Peyer's patch (tissue), 4 donors: ENCODE measurements at regions not wholly inside any gene's neighbourhood (a gene's known extent, or its start where the extent isn't known, plus 50 kb on each side); places are given as distances from the start of the nearest gene placed in this dataset.

Experiments used
- DNase-seq, 3 donors: peaks; one replicate each; pipeline ENCODE4 v3.0.0-alpha.2; 2017 to 2019
- H3K27ac ChIP-seq, 4 donors: fragments of 200-600 bp; sonication (generic); one replicate each; pipeline ENCODE4 v1.5.1; 2016 to 2019
- H3K27me3 ChIP-seq, 2 donors: fragments of 200-600 bp; sonication (generic); one replicate each; pipeline ENCODE4 v1.5.1; 2019
- H3K36me3 ChIP-seq, 3 donors: fragments of 200-600 bp; sonication (generic); one replicate each; pipeline ENCODE4 v1.5.1; 2016 to 2019
- H3K4me1 ChIP-seq, 4 donors: fragments of 200-600 bp; sonication (generic); one replicate each; pipeline ENCODE4 v1.5.1; 2016 to 2019
- H3K4me3 ChIP-seq, 4 donors: fragments of 200-600 bp; sonication (generic); 1 replicate in 3 of 4; 2 replicates in 1 of 4; pipeline ENCODE4 v1.5.1; 2016 to 2019; ENCODE audit warnings: mild to moderate bottlenecking in 1 of 4
- H3K9me3 ChIP-seq, 4 donors: fragments of 200-600 bp; sonication (generic); one replicate each; pipeline ENCODE4 v1.5.1; 2016 to 2019; ENCODE audit warnings: mild to moderate bottlenecking in 1 of 4
- POLR2A ChIP-seq, 2 donors: fragments of 450-650 bp; IDR thresholded peaks; one replicate each; pipeline ENCODE4 v1.5.1; 2017; ENCODE audit warnings: antibody characterized with exemption in 2 of 2, mild to moderate bottlenecking in 2 of 2, moderate library complexity in 2 of 2
- TF ChIP-seq, protein P1 (sequence below), 6 experiments: fragments of 450-650 bp in 4 of 6; fragments of 200-600 bp in 2 of 6; sonication (generic) in 1 of 6; IDR thresholded peaks; one replicate each; pipeline ENCODE4 v1.5.1; 2017 to 2019; ENCODE audit warnings: antibody characterized with exemption in 6 of 6, mild to moderate bottlenecking in 3 of 6, moderate library complexity in 1 of 6

DNA sequence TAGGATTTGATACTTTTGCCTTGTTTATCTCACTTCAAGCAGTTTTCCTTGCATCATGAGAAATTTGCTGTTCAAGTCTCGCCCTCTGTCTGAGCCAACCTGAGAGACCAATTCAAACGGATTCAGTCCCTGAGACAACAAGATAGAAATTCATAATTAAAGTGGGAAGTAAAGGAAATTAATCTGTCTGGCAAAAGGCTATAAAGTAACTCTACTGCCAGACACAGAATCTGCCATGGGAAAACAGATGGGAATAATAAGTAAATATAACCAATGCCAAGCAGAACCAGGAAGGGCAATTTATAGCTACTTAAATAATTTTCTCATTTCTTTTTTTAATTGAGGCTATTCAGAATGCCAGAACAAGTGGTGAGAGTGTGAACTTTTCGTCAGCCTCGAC is 239.6 kb downstream of the TFAP2C start:
- Histone ChIP-seq H3K9me3 (no peaks in the 10 kb centered on the region), H3K4me1 (no peaks in the 10 kb centered on the region), H3K36me3 (no peaks in the 10 kb centered on the region), H3K27ac (no peak overlapping the region), H3K27me3 (no peaks in the 10 kb centered on the region), H3K4me3 (no peak overlapping the region)
- TF ChIP-seq, protein P1, sequence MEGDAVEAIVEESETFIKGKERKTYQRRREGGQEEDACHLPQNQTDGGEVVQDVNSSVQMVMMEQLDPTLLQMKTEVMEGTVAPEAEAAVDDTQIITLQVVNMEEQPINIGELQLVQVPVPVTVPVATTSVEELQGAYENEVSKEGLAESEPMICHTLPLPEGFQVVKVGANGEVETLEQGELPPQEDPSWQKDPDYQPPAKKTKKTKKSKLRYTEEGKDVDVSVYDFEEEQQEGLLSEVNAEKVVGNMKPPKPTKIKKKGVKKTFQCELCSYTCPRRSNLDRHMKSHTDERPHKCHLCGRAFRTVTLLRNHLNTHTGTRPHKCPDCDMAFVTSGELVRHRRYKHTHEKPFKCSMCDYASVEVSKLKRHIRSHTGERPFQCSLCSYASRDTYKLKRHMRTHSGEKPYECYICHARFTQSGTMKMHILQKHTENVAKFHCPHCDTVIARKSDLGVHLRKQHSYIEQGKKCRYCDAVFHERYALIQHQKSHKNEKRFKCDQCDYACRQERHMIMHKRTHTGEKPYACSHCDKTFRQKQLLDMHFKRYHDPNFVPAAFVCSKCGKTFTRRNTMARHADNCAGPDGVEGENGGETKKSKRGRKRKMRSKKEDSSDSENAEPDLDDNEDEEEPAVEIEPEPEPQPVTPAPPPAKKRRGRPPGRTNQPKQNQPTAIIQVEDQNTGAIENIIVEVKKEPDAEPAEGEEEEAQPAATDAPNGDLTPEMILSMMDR (IDR thresholded peaks at IDR 0.05) = no peak
- TF ChIP-seq POLR2A (IDR thresholded peaks at IDR 0.05) = no peak
- DNase-seq = no peak

DNA sequence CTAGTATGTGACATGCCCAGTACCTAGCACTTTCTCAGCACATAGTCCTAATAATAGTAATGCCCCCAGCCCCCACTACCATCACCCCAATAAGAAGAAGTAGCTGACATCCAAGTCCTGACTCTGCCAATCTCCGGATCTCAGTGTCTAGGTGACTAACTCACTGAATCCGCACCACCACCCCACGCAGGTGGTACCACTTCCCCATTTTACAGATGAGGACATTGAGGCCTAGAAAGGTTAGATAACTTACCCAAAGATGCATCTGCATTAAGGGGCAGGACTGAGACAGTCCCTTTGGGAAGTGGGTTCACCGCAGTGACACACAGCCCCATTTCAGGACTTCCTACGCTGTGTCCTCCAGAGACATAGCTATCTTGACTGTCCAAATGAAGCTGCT is 241.2 kb downstream of the TFAP2C start:
- DNase-seq = no peak
- no peaks in the 10 kb centered on the region for H3K36me3 ChIP-seq
- H3K4me1 ChIP-seq = no peaks in the 10 kb centered on the region
- H3K4me3 ChIP-seq = no peak overlapping the region
- H3K9me3 ChIP-seq = no peaks in the 10 kb centered on the region
- H3K27me3 ChIP-seq = no peaks in the 10 kb centered on the region
- H3K27ac ChIP-seq = no peak overlapping the region
- TF ChIP-seq POLR2A (IDR thresholded peaks at IDR 0.05) = no peak
- TF ChIP-seq, protein P1 (IDR thresholded peaks at IDR 0.05) = no peak

DNA sequence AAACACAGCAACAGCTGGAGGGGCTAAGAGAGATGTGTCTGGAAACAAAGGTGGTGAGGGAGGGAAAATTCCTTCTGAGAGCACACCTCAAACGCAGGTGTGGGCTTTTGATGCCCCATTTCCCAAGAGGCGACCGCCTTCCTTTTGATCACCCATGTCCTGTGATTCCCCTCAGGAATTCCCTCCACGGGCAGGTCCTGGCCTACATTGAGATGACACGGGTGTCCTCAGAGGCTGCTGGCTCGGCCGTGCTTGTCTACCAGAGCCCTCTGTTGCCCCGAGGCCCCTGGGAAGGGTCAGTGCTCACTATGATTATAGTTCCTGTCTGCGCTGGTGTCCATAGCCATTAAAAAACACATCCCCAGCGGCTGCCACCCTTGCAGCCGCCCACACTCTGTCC is 242.6 kb downstream of the TFAP2C start:
- DNase-seq = no peak
- Histone ChIP-seq H3K27me3 (no peaks in the 10 kb centered on the region), H3K27ac (no peak overlapping the region), H3K4me3 (no peak overlapping the region), H3K9me3 (no peaks in the 10 kb centered on the region), H3K36me3 (no peaks in the 10 kb centered on the region), H3K4me1 (no peaks in the 10 kb centered on the region)
- no peak for TF ChIP-seq POLR2A (IDR thresholded peaks at IDR 0.05)
- TF ChIP-seq, protein P1 (IDR thresholded peaks at IDR 0.05) = no peak

DNA sequence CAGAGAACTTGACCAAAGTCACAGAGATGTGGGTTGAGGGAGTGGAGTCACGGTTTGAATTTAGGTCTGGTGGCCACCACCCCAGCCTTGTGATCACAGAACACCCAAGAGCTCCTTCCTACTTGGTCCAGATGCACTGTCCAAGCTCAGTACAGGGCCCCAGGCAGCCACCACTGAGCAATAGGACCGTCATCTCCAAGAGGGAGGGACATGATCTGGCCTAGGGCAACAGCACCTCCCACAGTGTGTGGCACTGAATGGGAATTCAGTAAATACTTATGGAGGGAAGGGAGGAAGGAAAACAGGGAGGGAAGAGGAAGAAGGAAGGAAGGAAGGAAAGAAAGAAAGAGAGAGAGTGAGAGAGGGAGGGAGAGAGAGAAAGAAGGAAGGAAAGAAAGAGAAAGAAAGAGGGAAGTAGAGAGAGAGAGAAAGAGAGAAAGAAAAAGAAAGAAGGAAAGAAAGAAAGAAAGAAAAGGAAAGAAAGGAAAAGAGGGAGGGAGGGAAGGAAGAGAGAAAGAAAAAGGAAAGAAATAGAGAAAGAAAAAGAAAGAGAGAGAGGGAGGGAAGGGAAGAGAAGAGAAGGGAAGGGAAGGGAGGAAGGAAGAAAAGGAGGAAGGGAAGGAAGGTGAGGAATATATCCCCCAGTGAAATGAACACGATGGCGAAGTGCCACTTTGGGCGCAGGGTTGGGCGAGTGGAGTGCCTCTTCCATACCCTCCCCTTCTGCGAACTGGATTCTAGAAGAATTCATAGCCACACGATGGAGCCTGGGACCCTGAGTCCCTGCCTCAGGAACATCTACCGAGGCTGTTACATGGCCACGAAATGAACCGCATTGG is 243.7 kb downstream of the TFAP2C start:
- Histone ChIP-seq H3K36me3 (no peaks in the 10 kb centered on the region), H3K4me1 (no peaks in the 10 kb centered on the region), H3K4me3 (no peak overlapping the region), H3K27ac (no peak overlapping the region), H3K9me3 (no peaks in the 10 kb centered on the region), H3K27me3 (no peaks in the 10 kb centered on the region)
- TF ChIP-seq POLR2A (IDR thresholded peaks at IDR 0.05) = no peak
- TF ChIP-seq, protein P1 (IDR thresholded peaks at IDR 0.05) = no peak
- no peak for DNase-seq

DNA sequence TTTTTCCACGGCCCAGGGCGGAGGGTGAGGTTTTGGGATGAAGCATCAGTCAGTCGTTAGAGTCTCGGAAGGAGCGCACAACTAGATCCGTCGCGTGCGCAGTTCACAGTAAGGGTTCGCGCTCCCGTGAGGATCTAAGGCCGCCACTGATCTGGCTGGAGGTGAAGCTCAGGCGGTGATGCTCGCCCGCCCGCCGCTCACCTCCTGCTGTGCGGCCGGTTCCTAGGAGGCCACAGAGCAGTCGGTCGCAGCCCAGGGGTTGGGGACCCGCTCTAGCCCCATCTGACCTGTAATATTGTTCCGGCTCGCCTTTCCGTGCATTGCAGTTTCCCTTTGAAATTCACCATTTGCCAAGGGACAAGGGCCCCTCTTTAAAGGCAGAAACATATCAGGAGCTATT is 244.7 kb downstream of the TFAP2C start:
- Histone ChIP-seq H3K4me3 (no peak overlapping the region), H3K27me3 (no peaks in the 10 kb centered on the region), H3K27ac (no peak overlapping the region), H3K36me3 (no peaks in the 10 kb centered on the region), H3K4me1 (no peaks in the 10 kb centered on the region), H3K9me3 (no peaks in the 10 kb centered on the region)
- TF ChIP-seq POLR2A (IDR thresholded peaks at IDR 0.05) = no peak
- TF ChIP-seq, protein P1 (IDR thresholded peaks at IDR 0.05) = no peak
- DNase-seq = no peak
